DMS79 treated with DMSO at 0.1 percent for 48 hours (cell line): ENCODE measurements at regions not wholly inside any gene's neighbourhood (a gene's known extent, or its start where the extent isn't known, plus 50 kb on each side); places are given as distances from the start of the nearest gene placed in this dataset.
"Not testable (repeated sequence)": the region's sequence is repeated elsewhere in the genome, so short reads cannot be mapped to it uniquely, and the experiment has no call there.

ENCODE experiments used
- DNase-seq: peaks from one replicate; lab custom pipeline; 2025; lab: John Stamatoyannopoulos, UW

DNA sequence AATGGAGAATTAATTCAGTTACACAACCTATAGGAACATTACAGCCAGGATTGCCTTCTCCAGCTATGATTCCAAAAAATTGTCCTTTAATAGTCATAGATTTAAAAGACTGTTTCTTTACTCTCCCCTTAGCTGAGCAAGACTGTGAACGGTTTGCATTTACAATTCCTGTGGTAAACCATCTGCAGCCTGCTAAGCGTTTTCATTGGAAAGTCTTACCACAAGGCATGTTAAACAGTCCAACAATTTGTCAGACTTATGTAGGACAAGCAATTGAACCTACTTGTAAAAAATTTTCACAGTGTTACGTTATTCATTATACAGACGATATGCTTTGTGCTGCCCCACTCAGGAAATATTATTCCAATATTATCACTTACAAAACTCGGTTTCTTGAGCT is 140.6 kb upstream of the ZNF91 start:
- DNase-seq, result not testable (repeated sequence)

DNA sequence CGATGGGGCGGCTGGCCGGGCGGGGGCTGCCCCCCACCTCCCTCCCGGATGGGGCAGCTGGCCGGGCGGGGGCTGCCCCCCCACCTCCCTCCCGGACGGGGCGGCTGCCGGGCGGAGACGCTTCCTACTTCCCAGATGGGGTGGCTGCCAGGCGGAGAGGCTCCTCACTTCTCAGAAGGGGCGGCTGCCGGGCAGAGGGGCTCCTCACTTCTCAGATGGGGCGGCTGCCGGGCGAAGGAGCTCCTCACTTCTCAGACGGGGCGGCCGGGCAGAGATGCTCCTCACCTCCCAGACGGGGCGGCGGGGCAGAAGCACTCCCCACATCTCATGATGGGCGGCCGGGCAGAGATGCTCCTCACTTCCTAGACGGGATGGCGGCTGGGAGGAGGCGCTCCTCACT is 138.2 kb upstream of the ZNF91 start:
- not testable (repeated sequence) for DNase-seq

DNA sequence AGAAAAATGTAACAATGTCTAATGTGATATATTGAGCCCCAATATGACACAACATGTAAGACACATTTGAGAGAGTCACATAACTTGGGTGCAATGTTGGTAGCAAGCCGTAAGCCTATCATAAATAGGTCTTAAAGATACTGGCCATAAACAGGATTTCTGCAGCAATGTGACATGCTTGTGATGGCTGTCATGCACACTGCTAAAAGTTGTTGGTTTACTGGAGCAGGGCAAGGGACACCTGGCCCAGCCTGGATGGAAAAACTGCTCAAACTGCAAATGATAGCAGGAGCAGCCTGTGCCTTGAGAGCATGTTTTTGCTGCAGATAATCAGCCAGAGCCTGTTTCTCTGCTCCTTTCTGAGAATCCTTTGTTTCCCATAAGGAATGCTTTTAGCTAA is 136.7 kb upstream of the ZNF91 start:
- no peak for DNase-seq

DNA sequence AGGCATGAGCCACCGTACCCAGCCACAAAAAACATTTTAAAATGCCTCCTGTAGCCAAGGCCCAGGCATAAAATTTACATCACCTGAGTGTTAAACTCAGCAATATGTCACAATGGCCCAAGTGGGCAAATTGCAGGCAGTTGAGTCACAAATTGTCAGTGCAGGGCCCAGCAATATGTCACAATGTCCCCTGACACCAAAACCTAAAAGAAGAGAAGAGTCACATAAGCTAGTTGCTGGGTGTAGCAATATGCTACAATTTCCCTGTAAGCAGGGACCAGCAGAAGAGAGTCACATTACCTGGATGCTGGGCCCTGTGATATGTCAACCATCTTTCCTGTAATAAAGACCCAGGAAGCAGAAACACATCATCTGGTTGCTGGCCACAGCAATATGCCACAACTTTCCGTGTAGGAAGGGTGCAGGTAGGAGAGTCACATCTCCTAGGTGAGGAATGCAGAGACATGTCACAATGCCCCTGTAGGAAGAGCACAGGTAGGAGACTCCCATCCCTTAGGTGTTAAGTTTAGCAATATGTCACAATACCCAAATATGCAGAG is 136.0 kb upstream of the ZNF91 start:
- DNase-seq, result no peak

DNA sequence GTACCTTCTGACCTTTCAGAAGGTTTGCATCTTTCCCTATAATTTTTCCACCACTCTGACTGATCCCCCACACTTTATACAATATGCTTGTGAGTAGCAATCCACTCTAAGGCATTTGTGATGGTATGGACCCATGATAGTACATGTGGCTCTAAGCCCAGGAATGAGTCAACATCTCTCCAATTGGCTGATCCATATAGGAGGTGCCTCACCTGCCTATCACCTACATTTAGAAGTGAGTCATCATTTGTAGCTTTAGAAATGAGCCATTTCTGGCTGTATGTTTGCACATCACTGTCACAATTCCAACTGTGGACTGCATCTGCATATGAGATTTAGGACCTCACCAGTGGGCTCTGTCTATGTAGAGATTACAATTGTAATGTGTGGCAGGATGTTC is 133.1 kb upstream of the ZNF91 start:
- no peak for DNase-seq

DNA sequence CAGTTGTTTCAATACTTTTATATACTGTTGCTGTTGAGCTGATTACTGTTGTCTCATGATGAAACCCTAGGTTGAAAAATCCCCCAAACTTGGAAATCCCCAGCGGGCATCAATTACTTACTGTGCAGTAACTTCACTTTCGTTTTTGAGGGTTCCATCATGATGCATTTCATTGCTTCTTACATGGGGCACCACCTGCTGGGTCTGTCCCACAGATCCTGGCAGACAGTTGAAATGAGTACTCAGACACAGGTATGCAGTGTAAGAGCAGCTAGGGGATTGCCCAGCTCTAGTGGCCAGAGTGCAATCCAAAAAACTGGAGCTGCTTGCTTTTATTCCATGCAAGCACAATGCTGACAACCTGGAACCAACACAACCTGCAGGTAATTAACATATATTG is 132.5 kb upstream of the ZNF91 start:
- no peak for DNase-seq

DNA sequence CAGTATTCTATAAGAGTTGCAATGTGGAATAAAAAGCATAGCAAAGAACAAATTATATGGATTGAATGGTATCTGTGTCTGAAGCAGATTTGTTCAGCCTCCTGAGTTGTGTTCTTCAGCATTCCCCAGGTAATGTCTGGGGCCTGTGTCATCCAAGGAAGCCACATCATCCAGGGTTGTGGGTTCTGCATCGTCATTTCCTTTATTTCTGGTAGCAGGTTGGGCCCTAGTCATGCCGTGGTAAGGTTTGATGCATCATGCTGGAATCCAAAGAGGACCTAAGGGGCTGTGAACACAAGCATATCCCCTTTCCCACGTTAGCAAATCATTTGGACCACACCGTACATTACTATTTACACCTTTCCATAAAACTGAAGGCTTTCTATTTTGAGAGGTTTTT is 131.0 kb upstream of the ZNF91 start:
- no peak for DNase-seq

DNA sequence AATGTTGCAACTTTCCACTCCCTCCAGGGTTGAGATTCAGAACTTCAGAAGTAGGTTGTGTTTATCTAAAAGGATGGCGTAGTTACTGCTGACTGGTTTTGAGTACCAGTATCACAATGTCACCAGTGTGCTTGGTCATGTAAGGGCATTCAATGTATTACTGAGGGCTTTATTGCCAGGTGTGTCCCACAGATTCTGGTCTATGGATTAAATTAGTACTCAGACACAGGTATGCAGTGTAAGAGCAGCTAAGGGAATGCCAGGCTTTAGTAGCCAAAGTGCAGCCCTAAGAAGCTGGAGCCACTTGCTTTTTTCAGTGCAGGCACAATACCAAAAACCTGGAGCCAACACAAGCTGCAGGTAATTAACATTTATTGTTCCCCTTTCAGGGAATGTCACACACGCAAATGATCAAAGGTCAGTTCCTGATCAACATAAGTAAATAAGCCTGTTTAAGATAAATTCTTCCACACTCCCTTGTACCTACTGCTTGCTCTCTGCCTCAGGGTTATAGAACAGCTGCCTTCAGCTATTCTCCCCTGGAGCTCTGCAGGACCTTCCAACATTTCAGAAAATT is 130.1 kb upstream of the ZNF91 start:
- no peak for DNase-seq

DNA sequence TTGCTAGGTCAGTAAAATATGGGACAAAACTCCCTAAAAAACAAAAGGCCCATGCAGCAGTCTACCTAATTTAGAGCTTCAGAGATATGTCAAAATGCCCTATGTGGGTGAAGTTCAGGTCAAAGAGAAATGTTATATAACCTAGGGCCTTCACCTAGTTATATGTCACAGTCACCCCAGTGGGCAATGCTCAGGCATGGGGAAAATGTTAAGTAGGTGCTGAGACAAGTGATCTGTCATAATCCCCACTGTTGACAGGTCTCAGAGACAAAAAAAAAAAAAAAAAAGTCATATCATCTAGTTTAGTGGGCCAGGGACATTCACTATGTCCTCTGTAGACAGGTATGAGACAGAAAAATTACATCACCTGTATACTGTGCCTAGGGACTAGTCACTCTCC is 128.6 kb upstream of the ZNF91 start:
- DNase-seq, result no peak

DNA sequence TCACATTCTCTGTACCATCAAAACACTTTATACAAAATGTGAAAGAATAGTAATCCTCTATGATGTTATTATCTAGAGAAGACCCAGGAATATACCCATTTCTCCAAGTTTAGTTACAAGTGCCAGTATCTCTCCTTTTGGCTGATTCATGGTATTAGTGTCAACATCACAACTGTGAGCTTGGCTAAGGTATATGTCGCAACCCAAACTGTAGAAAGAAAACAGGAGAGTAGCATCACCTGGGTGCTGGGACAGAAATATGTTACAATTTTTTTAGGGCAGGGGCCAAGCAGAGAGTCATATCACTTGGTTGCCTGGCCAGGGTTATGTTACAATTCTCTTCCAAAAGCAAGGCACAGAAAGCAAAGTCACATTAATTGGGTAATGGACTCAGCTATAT is 127.2 kb upstream of the ZNF91 start:
- DNase-seq, result no peak

DNA sequence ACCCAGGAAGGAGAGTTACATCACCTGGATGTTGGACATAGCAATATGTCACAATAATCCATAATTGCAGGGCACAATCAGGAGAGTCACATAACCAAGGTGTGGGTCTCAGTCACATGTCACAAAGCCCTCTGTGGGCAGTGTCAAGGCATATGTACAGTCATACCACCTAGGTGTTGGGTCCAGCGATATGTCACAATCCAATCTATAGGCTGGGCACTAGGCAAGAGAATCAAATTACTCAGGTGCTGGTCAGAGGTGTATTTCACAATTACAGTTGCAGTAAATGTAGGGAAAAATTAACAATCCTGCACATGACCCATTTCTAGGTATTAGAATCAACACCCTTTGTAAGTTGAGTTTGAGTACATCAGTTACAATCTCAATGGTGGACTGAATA is 126.2 kb upstream of the ZNF91 start:
- DNase-seq, result no peak

DNA sequence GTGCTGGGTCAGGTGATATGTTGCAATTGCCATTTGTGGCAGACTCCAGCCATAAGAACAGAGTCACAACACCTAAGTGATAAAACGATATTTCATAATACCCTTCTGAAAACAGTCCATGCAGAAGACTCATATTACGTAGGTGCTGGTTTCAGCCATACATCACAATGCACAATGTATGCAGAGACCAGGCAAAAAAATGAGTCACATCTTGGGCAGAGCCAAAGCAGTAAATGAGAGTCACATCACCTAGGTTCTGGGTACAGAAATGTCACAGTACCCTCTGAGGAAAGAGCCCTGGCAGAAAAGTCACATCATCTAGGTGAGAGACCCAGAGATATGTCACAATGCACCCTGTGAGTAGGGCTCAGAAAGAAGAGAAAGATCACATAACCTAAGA is 125.2 kb upstream of the ZNF91 start:
- DNase-seq, result no peak

DNA sequence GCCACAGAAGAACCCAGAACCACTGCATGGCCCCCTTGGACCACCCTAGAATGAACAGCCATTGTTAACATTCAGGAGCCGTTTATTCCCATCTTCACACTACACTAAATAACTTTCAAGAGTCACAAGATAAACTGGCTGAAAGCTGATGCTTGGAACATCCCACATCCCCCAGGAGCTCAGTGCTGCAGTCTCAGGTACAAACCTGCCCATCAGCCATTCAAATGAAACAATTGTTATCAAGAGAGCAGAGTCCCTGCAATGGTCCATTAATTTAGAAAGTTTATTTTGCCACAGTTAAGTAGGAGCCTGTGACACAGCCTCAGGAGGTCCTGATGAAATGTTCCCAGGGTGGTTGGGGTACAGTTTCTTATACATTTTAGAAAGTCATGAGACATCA is 123.8 kb upstream of the ZNF91 start:
- DNase-seq, result no peak

DNA sequence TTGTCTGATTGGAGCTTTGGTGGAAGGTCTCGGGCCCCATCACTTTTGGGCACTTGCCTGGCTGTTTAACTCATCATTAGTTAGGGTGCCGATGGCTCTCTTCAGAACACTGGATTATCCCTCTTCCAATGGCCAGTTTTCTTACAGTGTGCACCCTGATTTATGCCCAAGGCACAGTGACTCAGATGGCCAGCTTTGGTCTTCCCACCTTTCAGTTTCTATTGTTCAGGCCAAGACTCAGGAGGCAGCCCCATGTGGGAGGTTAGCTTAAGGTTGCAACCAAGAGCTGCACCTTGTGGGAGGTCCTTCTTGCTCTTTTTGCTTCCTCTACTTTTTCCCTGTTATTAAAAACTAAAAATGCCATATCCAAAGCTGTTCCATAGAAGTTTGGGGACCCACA is 121.0 kb upstream of the ZNF91 start:
- DNase-seq, result no peak

DNA sequence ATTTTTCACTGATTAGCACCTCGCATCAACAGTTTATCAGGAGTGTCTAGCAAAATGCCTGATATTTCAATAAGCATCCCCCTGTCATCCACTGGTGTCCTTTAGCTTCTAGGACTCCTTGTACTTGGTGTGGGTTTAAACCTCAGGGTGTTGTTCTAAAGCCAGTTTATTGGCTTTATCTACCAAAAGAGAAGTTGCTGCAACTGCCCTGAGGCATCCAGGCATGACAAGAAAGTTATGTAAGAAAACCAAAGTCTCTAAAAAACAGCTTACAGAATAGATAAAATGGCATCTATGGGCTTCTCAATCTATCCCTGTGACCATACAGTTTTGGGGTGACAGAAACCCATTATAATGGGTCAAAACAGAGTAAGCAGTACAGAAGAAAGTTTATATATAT is 120.3 kb upstream of the ZNF91 start:
- no peak for DNase-seq

DNA sequence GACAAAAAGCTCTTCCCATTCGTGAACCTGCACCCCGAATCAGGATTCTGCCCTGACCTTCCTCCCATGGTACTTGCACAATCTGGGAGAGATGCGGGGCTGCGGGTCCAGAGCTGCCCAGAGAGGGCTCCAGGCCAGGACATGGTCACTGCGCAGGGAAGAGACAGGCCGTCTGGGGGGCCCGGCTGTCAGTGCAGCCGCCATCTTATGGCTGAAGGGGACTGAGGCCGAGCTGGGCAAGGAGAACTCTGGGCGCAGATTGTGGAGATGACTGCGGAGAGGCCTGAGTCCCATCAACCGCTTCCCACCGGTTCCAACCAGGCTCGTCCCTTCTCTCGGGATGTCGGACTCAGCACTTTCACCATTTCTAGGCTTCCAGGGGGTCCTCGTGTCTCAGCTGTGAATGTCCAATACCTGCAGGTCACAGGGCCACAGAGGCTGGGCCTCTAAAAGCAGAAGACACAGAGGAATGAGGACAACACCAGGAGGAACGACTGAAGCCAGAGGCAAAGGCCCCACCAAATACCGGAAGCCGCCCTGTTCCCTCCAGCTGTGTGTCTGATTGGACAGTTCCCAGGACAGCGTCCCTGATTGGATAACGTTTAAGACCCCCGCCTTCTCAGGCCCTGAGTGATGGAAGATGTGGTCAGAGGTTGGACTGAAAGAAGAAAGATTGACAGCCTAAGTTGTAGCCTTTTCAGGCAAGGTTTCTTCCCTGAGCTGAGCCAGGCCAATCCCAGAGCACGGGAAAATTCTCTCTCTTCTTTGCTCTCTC is 117.1 kb upstream of the ZNF91 start:
- no peak for DNase-seq

DNA sequence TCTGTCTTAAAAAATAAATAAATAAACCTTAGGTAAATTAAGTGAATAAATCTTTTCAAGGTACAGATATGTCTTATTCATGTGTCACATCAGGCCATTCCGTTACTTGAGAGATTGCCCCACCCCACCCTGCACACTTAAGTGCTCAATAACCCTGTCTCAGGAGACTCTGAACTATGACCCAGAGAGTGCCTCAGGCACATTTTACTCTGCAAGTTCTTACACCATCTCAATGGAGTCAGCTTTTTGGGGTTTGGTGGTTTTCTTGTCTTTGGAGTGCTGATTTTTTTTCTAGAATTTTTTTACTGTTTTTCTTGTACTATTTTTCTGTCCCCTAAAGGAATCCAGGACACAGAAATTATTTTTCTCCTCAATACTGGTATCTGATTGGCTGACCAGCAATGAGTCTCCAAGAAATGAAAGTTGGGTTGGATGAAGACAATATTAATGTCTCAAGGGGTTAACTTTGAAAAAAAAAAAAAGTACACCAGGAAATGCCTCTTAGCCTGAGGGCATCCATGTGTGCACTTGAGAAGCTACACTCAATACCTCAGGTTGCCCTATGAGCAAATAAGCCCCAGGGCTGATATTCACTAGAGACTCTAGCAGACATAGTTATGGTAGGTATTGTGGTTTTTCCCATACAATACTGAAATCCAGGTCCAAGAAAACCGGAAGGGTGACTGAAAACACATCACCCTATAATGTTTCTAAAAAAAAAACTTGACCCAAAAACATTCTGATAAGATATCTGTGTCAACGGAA is 114.6 kb upstream of the ZNF91 start:
- DNase-seq, result no peak

DNA sequence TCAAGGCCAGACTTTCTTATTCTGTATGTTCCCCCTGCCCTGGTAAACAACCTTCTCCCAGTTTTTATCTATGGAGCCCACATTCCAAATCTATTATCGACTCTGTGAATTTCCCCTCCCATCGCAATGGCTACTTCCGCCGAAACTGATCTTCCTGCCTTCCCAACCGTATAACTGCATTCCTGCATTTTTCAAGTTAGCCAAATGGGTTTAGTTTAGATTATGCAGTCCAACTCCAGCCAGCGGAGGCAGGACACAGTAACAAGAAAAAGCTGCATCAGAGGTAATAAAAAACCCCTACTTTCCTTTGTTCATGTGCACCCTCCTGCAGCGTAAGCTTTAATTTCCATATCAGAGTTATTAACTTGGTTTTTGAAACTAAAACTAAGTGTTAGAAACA is 112.2 kb upstream of the ZNF91 start:
- no peak for DNase-seq

DNA sequence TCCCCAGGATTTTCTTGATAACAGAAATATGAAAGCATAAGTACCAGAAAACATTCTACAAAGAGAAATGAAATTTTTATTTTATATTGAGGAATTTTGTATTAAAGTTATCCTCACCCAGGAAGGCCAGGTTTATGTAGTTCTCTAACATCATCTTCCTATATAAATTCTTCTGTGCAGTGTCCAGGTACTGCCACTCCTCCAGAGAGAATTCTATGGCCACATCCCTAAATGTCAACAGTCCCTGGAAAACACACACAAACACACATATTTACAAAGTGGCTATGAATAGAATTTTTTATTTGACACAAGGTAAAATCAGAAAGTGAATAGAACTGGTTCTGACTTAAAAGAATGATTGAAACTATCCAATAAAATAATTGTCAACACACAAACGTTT is 110.5 kb upstream of the ZNF91 start:
- no peak for DNase-seq

DNA sequence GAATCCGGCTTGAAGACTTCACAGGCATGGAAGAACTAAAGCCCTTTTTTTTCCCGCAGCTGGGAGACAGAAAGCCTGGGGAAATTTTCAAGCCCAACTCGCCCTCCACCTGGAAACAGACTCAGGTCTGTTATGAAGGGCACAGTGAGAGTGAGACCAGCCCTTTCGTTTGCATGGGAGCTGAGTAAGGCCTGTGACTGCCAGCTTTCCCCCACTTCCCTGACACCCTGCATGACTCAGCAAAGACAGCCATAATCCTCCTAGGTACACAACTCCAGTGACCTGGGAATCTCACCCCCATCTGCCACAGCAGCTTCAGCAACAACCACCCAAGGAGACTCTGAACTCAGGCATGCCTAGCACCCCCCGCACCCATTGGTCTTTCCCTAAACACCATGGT is 87.6 kb upstream of the ZNF91 start:
- DNase-seq, result no peak

DNA sequence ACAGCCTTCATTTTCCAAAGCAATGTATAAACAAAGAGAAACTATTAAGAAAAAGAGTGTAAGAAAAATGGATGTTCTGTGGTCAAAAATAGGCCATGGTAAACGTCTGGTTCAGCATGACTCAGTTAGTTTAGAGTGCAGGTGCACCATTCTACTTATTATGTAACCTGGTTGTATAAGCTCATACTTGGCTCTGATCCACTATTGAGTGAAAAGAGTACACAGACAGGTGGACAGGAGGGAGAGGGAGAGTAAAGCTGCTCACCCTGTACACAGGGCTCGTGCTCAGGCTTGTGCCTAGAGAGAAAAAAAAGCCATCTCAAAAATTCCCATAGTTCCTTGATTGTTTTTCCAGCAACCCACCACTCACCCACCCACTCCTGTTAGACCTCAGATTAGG is 85.8 kb upstream of the ZNF91 start:
- peak; percentile 3 for DNase-seq

DNA sequence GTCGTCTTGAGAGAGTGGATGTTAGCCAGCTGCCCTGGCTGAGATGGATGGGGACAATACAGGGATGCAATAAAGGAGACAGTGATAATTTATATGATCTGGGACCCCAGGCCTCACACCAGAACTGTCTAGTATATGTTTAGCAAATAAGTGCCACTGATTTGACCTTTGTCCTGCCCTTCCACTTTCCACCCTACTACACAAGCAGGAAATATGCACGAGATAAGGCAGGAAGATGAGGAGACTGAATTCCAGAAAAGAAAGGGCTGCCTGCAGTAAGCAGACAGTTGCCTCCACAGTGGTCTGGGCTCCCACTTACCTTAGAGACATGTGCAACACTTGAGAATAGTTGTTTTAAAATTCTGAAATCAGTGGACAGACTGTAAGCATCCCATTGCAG is 80.2 kb upstream of the ZNF91 start:
- DNase-seq, result no peak

DNA sequence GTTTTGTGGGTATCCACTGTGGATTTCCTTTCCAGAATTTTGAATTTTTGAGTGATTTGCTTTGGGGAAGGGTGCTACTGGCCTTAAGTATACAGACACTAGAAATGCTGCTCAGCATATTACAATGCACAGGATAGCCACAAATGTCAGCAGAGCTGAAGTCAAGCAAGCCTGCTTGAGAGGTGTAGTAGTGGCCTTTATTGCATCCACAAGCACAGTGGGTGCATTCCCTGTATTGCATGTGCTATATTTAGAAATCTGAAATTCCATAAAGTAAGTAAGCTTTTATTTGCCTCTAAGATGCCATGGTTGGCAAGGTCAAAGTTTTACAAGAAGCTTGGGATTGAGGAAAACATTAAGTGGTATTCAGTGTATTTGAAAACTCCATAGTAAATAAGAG is 79.5 kb upstream of the ZNF91 start:
- DNase-seq, result no peak
